IMR-90 (cell line): ENCODE measurements at regions not wholly inside any gene's neighbourhood (a gene's known extent, or its start where the extent isn't known, plus 50 kb on each side); places are given as distances from the start of the nearest gene placed in this dataset.

Source experiments
- ATAC-seq: fragments of 200-7000 bp; cut with Tn5 transposase; 2 replicates; pipeline ENCODE4 v1.9.1; 2020; ENCODE audit warnings: low read depth, mild to moderate bottlenecking, moderate library complexity
- BruUV-seq: library from RNA; stranded (reverse); fragments of 400-500 nt; replicated peaks from 2 replicates; lab custom pipeline; 2021; lab: Mats Ljungman, UMichigan
- CTCF ChIA-PET: fragments of 300-600 bp; formaldehyde crosslinking; extraction: SDS; loops from one replicate; lab custom pipeline; 2021; ENCODE audit warnings: antibody characterized with exemption; lab: Yijun Ruan, JAX
- POLR2A ChIA-PET: fragments of 300-600 bp; sonication (Branson Sonifier 250); formaldehyde crosslinking; loops from one replicate; lab custom pipeline; 2022; ENCODE audit warnings: antibody characterized with exemption; ENCODE audit not compliant: unreplicated experiment; lab: Charles Lee
- DNase-seq: peaks from one replicate; pipeline ENCODE4 v3.0.0; 2013
- H2AFZ ChIP-seq: replicated peaks from 2 replicates; pipeline ENCODE3; 2013; ENCODE audit warnings: low read length, mild to moderate bottlenecking; ENCODE audit not compliant: poor library complexity
- H2AK5ac ChIP-seq: 2 replicates; pipeline ENCODE4 v1.6.1; 2013; ENCODE audit warnings: low read depth, low read length, inconsistent platforms
- H2AK9ac ChIP-seq: replicated peaks from 2 replicates; pipeline ENCODE3; 2013; ENCODE audit warnings: mild to moderate bottlenecking, low read depth, low read length, moderate library complexity; ENCODE audit not compliant: poor library complexity
- H2BK120ac ChIP-seq: 2 replicates; pipeline ENCODE4 v1.6.1; 2013; ENCODE audit warnings: low read depth, low read length, inconsistent platforms
- H2BK15ac ChIP-seq: 3 replicates; pipeline ENCODE4 v1.6.1; 2013; ENCODE audit warnings: low read depth, low read length, inconsistent platforms
- H2BK20ac ChIP-seq: 2 replicates; pipeline ENCODE4 v1.6.1; 2013; ENCODE audit warnings: low read depth, mild to moderate bottlenecking, inconsistent platforms, low read length, moderate library complexity
- H2BK5ac ChIP-seq: 2 replicates; pipeline ENCODE4 v1.6.1; 2013; ENCODE audit warnings: mild to moderate bottlenecking, low read depth, low read length, inconsistent platforms; ENCODE audit not compliant: poor library complexity, severe bottlenecking
- H3K14ac ChIP-seq: replicated peaks from 2 replicates; pipeline ENCODE4 v1.6.1; 2013; ENCODE audit warnings: low read depth, low read length, inconsistent platforms
- H3K18ac ChIP-seq: 2 replicates; pipeline ENCODE4 v1.6.1; 2013; ENCODE audit warnings: low read depth, low read length, control low read depth
- H3K23ac ChIP-seq: 2 replicates; pipeline ENCODE4 v1.6.1; 2013; ENCODE audit warnings: low read depth, low read length, inconsistent platforms
- H3K27ac ChIP-seq: 2 replicates; pipeline ENCODE4 v1.5.1; 2013; ENCODE audit warnings: mild to moderate bottlenecking, control low read depth, low read length; ENCODE audit not compliant: insufficient read depth
- H3K27me3 ChIP-seq: 2 replicates; pipeline ENCODE4 v1.6.1; 2013; ENCODE audit warnings: low read length; ENCODE audit not compliant: control insufficient read depth, insufficient read depth
- H3K36me3 ChIP-seq: 2 replicates; pipeline ENCODE4 v1.6.1; 2013; ENCODE audit warnings: low read length, mixed read lengths; ENCODE audit not compliant: control insufficient read depth, insufficient read depth
- H3K4ac ChIP-seq: 2 replicates; pipeline ENCODE4 v1.6.1; 2013; ENCODE audit warnings: low read depth, low read length, inconsistent platforms
- H3K4me1 ChIP-seq: 2 replicates; pipeline ENCODE4 v1.6.1; 2013; ENCODE audit warnings: low read length, mixed read lengths; ENCODE audit not compliant: control insufficient read depth, insufficient read depth
- H3K4me2 ChIP-seq: 2 replicates; pipeline ENCODE4 v1.6.1; 2013; ENCODE audit warnings: low read depth, mild to moderate bottlenecking, control low read depth, low read length, moderate library complexity
- H3K4me3 ChIP-seq: 2 replicates; pipeline ENCODE4 v1.5.1; 2013; ENCODE audit warnings: low read depth, mild to moderate bottlenecking, control low read depth, low read length, moderate library complexity; ENCODE audit not compliant: insufficient read depth
- H3K56ac ChIP-seq: 2 replicates; pipeline ENCODE4 v1.6.1; 2013; ENCODE audit warnings: low read length, inconsistent platforms; ENCODE audit not compliant: insufficient read depth; ENCODE audit errors: extremely low read depth
- H3K79me1 ChIP-seq, 2 experiments: 2 replicates each; pipeline ENCODE4 v1.6.1; 2013; ENCODE audit warnings: low read length in 2 of 2, inconsistent platforms in 1 of 2, low read depth in 1 of 2
- H3K9ac ChIP-seq: 2 replicates; pipeline ENCODE4 v1.6.1; 2013; ENCODE audit warnings: low read depth, low read length, control low read depth
- H3K9me1 ChIP-seq: 2 replicates; pipeline ENCODE4 v1.6.1; 2013; ENCODE audit warnings: low read length, inconsistent platforms; ENCODE audit not compliant: insufficient read depth
- H3K9me3 ChIP-seq: 2 replicates; pipeline ENCODE4 v1.6.1; 2013; ENCODE audit warnings: low read length; ENCODE audit not compliant: control insufficient read depth, insufficient read depth
- H4K20me1 ChIP-seq: 2 replicates; pipeline ENCODE4 v1.6.1; 2013; ENCODE audit warnings: low read length, inconsistent platforms; ENCODE audit not compliant: insufficient read depth
- H4K5ac ChIP-seq: 2 replicates; pipeline ENCODE4 v1.6.1; 2013; ENCODE audit warnings: mild to moderate bottlenecking, low read depth, low read length, control low read depth
- H4K8ac ChIP-seq, 2 experiments: 2 replicates each; pipeline ENCODE4 v1.6.1; 2013; ENCODE audit warnings: low read depth in 2 of 2, low read length in 2 of 2, control low read depth in 1 of 2, inconsistent platforms in 1 of 2
- H4K91ac ChIP-seq: 2 replicates; pipeline ENCODE4 v1.6.1; 2013; ENCODE audit warnings: low read depth, low read length, inconsistent platforms; ENCODE audit not compliant: insufficient read depth
- BHLHE40 ChIP-seq: fragments of 150-350 bp; IDR thresholded peaks from 2 replicates; pipeline ENCODE4 v1.6.1; 2016; ENCODE audit warnings: mild to moderate bottlenecking, low read depth, low read length
- CEBPB ChIP-seq: IDR thresholded peaks from 2 replicates; pipeline ENCODE4 v1.6.1; 2012; ENCODE audit warnings: low read depth, low read length, improper control_type of control experiment
- CHD1 ChIP-seq: IDR thresholded peaks from 2 replicates; pipeline ENCODE4 v1.6.1; 2012; ENCODE audit warnings: low read depth, low read length, improper control_type of control experiment
- CTCF ChIP-seq: conservative IDR thresholded peaks from 2 replicates; pipeline ENCODE4 v1.5.1; 2012; ENCODE audit warnings: mild to moderate bottlenecking, low read depth, low read length, improper control_type of control experiment
- ELK1 ChIP-seq: fragments of 150-350 bp; IDR thresholded peaks from 2 replicates; pipeline ENCODE4 v1.6.1; 2016; ENCODE audit warnings: low read depth, mild to moderate bottlenecking, low read length, moderate library complexity, borderline replicate concordance
- FOS ChIP-seq: fragments of 150-350 bp; IDR thresholded peaks from 2 replicates; pipeline ENCODE4 v1.6.1; 2016; ENCODE audit warnings: low read depth, low read length
- MAFK ChIP-seq: IDR thresholded peaks from 2 replicates; pipeline ENCODE4 v1.6.1; 2012; ENCODE audit warnings: low read depth, low read length, improper control_type of control experiment
- MAZ ChIP-seq: IDR thresholded peaks from 2 replicates; pipeline ENCODE4 v1.6.1; 2012; ENCODE audit warnings: low read depth, mild to moderate bottlenecking, low read length, improper control_type of control experiment, moderate library complexity, borderline replicate concordance
- MXI1 ChIP-seq: IDR thresholded peaks from 2 replicates; pipeline ENCODE4 v1.6.1; 2012; ENCODE audit warnings: low read depth, mild to moderate bottlenecking, low read length, moderate library complexity, borderline replicate concordance
- NFE2L2 ChIP-seq: fragments of 150-350 bp; IDR thresholded peaks from 2 replicates; pipeline ENCODE4 v1.6.1; 2016; ENCODE audit warnings: low read depth, mild to moderate bottlenecking, low read length
- POLR2A ChIP-seq: IDR thresholded peaks from 2 replicates; pipeline ENCODE4 v1.6.1; 2012; ENCODE audit warnings: mild to moderate bottlenecking, low read depth, low read length
- RAD21 ChIP-seq: IDR thresholded peaks from 2 replicates; pipeline ENCODE4 v1.6.1; 2012; ENCODE audit warnings: low read length, improper control_type of control experiment
- RCOR1 ChIP-seq: IDR thresholded peaks from 2 replicates; pipeline ENCODE4 v1.6.1; 2012; ENCODE audit warnings: mild to moderate bottlenecking, low read length, improper control_type of control experiment; ENCODE audit not compliant: insufficient replicate concordance
- RFX5 ChIP-seq: IDR thresholded peaks from 2 replicates; pipeline ENCODE4 v1.8.0; 2012; ENCODE audit warnings: low read depth, mild to moderate bottlenecking, low read length, moderate library complexity
- SMC3 ChIP-seq: fragments of 150-350 bp; IDR thresholded peaks from 2 replicates; pipeline ENCODE4 v1.6.1; 2016; ENCODE audit warnings: low read depth, mild to moderate bottlenecking, antibody characterized with exemption, low read length, moderate library complexity
- USF2 ChIP-seq: fragments of 150-350 bp; IDR thresholded peaks from 2 replicates; pipeline ENCODE4 v1.6.1; 2017; ENCODE audit warnings: mild to moderate bottlenecking, antibody characterized with exemption, low read length, low read depth
- whole genome bisulfite sequencing, 2 experiments: methylation state at CpG; one replicate each; pipeline versions ENCODE4 v1.1.5 to v1.1.7; 2013; ENCODE audit warnings: missing lambda C conversion rate in 2 of 2; ENCODE audit not compliant: insufficient read length in 1 of 2; ENCODE audit errors: extremely low coverage in 2 of 2; 5-methylcytosine and 5-hydroxymethylcytosine counted together
- dilution Hi-C: fragments of 300-500 bp; cut with HindIII; formaldehyde crosslinking; loops from one replicate; pipeline ENCODE4 v1.14.3; 2018; ENCODE audit warnings: low sequenced_read_pairs; ENCODE audit not compliant: unreplicated experiment
- in situ Hi-C: fragments of 300-500 bp; cut with MboI; formaldehyde crosslinking; loops from 3 replicates; pipeline ENCODE4 v1.14.3; 2019; ENCODE audit warnings: low sequenced_read_pairs, inconsistent platforms, mixed read lengths
- intact Hi-C: fragments of 100-400 bp; cut with micrococcal nuclease; formaldehyde crosslinking; loops from 2 replicates; pipeline ENCODE4 v1.10.0; 2022

GRCh38 chr3:173287361-173287760 lies 110.2 kb upstream of the NLGN1 start:
- POLR2A ChIA-PET = no interaction called here

More at GRCh38 chr3:173287361-173287760, 110.2 kb upstream of the NLGN1 start:
- Histone ChIP-seq H3K79me1 (no peaks in the 10 kb centered on the region), H3K9me3 (no peaks in the 10 kb centered on the region), H3K18ac (no peak overlapping the region), H3K4me2 (no peak overlapping the region), H3K9ac (no peak overlapping the region), H4K5ac (no peak overlapping the region), H3K23ac (no peak overlapping the region), H3K4me3 (no peak overlapping the region), H2AFZ (no peak overlapping the region), H4K8ac (no peak overlapping the region), H4K20me1 (no peaks in the 10 kb centered on the region), H3K4ac (no peak overlapping the region), H2BK120ac (no peak overlapping the region), H3K14ac (no peak overlapping the region), H2BK5ac (no peak overlapping the region), H3K4me1 (no peaks in the 10 kb centered on the region), H3K27ac (no peak overlapping the region), H2BK20ac (no peak overlapping the region), H2AK5ac (no peak overlapping the region), H2AK9ac (no peak overlapping the region), H4K91ac (no peak overlapping the region), H3K9me1 (no peaks in the 10 kb centered on the region), H2BK15ac (no peak overlapping the region), H3K36me3 (no peaks in the 10 kb centered on the region), H3K27me3 (no peaks in the 10 kb centered on the region), H3K56ac (no peak overlapping the region)
- dilution Hi-C loops = no loop called here
- no peak for TF ChIP-seq NFE2L2
- no peak for TF ChIP-seq SMC3
- no peak for TF ChIP-seq RCOR1
- no peak for TF ChIP-seq CEBPB
- no peak for TF ChIP-seq MXI1
- no peak for TF ChIP-seq MAZ
- TF ChIP-seq ELK1 = no peak
- TF ChIP-seq USF2 = no peak
- no peak for TF ChIP-seq CHD1
- no peak for TF ChIP-seq FOS
- no peak for TF ChIP-seq CTCF
- TF ChIP-seq RAD21 = no peak
- TF ChIP-seq BHLHE40 = no peak
- no peak for TF ChIP-seq POLR2A
- no peak for TF ChIP-seq RFX5
- TF ChIP-seq MAFK = no peak
- no CpG with 5 or more reads among the region's 3 CpGs for WGBS, 2 experiments
- CTCF ChIA-PET = no interaction called here
- ATAC-seq (no peak), DNase-seq (no peak)
- intact Hi-C loops = no loop called here
- in situ Hi-C loops = no loop called here
- no TSS peak for BruUV-seq
